NCI-H345 treated with DMSO at 0.1 percent for 48 hours (cell line): ENCODE measurements at regions not wholly inside any gene's neighbourhood (a gene's known extent, or its start where the extent isn't known, plus 50 kb on each side); places are given as distances from the start of the nearest gene placed in this dataset.
"Not testable (repeated sequence)": the region's sequence is repeated elsewhere in the genome, so short reads cannot be mapped to it uniquely, and the experiment has no call there.

Experiments
- DNase-seq: peaks from one replicate; lab custom pipeline; 2025; ENCODE audit not compliant: unreplicated experiment; lab: John Stamatoyannopoulos, UW

- DNase-seq: no peak
Measured at GRCh38 chr4:122100508-122100907, 51.6 kb upstream of the BLTP1 start.

- no peak for DNase-seq
Measured at GRCh38 chr4:122099896-122100295, 52.2 kb upstream of the BLTP1 start.

GRCh38 chr4:122091836-122092405 is 60.2 kb upstream of the BLTP1 start:
- no peak for DNase-seq

GRCh38 chr4:122091397-122091796 is 60.7 kb upstream of the BLTP1 start:
- no peak for DNase-seq

GRCh38 chr4:122090989-122091388 is 61.1 kb upstream of the BLTP1 start:
- DNase-seq: no peak

GRCh38 chr4:122086338-122087065 is 65.6 kb upstream of the BLTP1 start:
- peak; percentile 37 for DNase-seq

GRCh38 chr4:122083989-122084388 is 68.1 kb upstream of the BLTP1 start:
- no peak for DNase-seq

- no peak for DNase-seq
Measured at GRCh38 chr4:122083351-122083750, 68.8 kb upstream of the BLTP1 start.

GRCh38 chr4:122082661-122083060 is 69.5 kb upstream of the BLTP1 start:
- DNase-seq: no peak

GRCh38 chr4:122077653-122078052 is 74.5 kb upstream of the BLTP1 start:
- DNase-seq: not testable (repeated sequence)

- not testable (repeated sequence) for DNase-seq
Measured at GRCh38 chr4:122076835-122077234, 75.3 kb upstream of the BLTP1 start.

- no peak for DNase-seq
Measured at GRCh38 chr4:122073615-122074014, 78.5 kb upstream of the BLTP1 start.

- DNase-seq: no peak
Measured at GRCh38 chr4:122065915-122066314, 86.2 kb upstream of the BLTP1 start.

GRCh38 chr4:122065149-122065548 is 87.0 kb upstream of the BLTP1 start:
- DNase-seq: no peak

- no peak for DNase-seq
Measured at GRCh38 chr4:122053186-122053585, 98.9 kb upstream of the BLTP1 start.

GRCh38 chr4:122052677-122053076 is 99.5 kb upstream of the BLTP1 start:
- no peak for DNase-seq

- no peak for DNase-seq
Measured at GRCh38 chr4:122050841-122051240, 99.0 kb upstream of the TRPC3 start.

- DNase-seq: no peak
Measured at GRCh38 chr4:122047456-122048425, 95.9 kb upstream of the TRPC3 start.

- DNase-seq: no peak
Measured at GRCh38 chr4:122046255-122046654, 94.4 kb upstream of the TRPC3 start.

GRCh38 chr4:122045533-122045932 is 93.7 kb upstream of the TRPC3 start:
- peak; percentile 70 for DNase-seq

- DNase-seq: no peak
Measured at GRCh38 chr4:122044501-122044900, 92.6 kb upstream of the TRPC3 start.

GRCh38 chr4:122041312-122041711 is 89.5 kb upstream of the TRPC3 start:
- no peak for DNase-seq
